Thyroid gland (tissue), 4 donors: ENCODE measurements at regions not wholly inside any gene's neighbourhood (a gene's known extent, or its start where the extent isn't known, plus 50 kb on each side); places are given as distances from the start of the nearest gene placed in this dataset.

Source experiments
- POLR2A ChIP-seq, 2 donors: fragments of 450-650 bp; IDR thresholded peaks; one replicate each; pipeline ENCODE4 v1.6.1; 2017; ENCODE audit warnings: antibody characterized with exemption in 2 of 2, mild to moderate bottlenecking in 2 of 2, moderate library complexity in 1 of 2
- TF ChIP-seq, protein P1 (sequence below), 6 experiments: fragments of 200-600 bp in 3 of 6; fragments of 450-650 bp in 3 of 6; sonication (generic) in 3 of 6; IDR thresholded peaks; one replicate each; pipeline ENCODE4 v1.5.1; 2016 to 2019; ENCODE audit warnings: antibody characterized with exemption in 6 of 6, mild to moderate bottlenecking in 2 of 6, inconsistent platforms in 1 of 6, moderate library complexity in 1 of 6

DNA sequence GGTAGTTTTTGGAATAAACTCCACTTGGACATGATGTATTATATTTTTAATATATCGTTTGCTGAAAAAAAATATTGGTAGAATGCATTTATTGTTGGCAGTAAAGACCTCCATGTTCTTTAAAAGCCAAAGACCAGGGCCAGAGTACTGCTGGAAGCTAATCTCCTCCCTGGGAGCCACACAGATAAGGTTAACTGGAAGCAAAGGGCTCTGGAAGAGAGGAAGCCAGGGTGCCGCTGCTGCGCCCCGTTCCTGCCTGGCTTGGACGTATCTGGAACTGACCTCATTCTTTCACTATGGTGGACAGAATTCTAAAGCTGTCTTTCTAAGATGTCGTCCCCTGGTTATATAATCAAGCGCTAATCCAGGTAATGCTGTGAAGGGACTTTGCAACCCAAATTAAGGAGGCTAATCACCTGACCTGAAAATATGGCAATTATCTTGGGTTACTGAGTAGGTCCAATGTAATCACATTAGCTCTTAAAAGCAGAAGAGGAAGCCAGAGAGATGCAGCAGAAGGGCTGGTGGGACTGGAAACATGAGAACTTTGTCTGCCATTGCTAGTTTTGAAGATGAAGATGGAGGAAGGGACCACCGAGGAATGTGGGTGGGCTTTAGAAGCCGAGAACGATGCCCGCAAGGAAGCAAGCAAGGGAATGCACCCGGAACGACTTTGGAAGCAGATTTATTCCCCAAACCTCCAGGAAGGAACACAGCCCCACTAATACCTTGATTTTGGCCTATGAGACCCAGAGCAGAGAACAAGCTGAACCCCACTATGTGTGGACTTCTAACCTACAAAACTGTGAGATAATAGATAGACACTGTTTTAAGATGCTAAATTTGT is 167.7 kb upstream of the KCNJ15 start:
- TF ChIP-seq, protein P1, sequence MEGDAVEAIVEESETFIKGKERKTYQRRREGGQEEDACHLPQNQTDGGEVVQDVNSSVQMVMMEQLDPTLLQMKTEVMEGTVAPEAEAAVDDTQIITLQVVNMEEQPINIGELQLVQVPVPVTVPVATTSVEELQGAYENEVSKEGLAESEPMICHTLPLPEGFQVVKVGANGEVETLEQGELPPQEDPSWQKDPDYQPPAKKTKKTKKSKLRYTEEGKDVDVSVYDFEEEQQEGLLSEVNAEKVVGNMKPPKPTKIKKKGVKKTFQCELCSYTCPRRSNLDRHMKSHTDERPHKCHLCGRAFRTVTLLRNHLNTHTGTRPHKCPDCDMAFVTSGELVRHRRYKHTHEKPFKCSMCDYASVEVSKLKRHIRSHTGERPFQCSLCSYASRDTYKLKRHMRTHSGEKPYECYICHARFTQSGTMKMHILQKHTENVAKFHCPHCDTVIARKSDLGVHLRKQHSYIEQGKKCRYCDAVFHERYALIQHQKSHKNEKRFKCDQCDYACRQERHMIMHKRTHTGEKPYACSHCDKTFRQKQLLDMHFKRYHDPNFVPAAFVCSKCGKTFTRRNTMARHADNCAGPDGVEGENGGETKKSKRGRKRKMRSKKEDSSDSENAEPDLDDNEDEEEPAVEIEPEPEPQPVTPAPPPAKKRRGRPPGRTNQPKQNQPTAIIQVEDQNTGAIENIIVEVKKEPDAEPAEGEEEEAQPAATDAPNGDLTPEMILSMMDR (IDR thresholded peaks at IDR 0.05): no peak
- no peak for TF ChIP-seq POLR2A (IDR thresholded peaks at IDR 0.05)
